ENCODE measurements at regions not wholly inside any gene's neighbourhood (a gene's known extent, or its start where the extent isn't known, plus 50 kb on each side); places are given as distances from the start of the nearest gene placed in this dataset.

DNA sequence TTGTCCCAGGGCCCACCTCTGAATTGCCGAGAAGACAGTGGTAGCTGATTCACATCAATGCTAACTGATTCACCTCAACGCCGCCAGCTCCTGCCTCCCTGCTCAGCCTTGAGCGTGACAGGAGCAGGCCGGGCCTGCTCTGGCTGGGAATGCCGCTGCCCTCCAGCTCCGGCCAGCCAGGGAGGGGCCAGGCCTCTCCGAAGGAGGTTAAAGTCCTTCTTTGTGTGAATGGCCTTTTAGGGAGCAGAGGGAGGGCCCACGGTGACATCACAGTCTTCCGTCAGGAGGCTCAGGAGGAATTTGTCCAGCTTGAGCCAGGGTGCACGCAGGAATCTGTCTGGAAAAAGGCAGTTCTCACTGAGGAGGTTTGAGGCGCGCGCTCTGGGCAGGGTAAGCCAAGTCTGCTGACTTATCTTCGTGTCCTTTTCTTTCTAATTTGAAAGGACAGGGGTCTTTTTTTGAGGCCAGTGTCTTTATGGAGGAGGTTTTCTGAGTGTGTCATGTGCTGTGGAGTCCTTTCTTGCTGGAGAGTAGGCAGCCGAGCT lies 82.7 kb downstream of the C9orf152 start (continued):
- TF ChIP-seq ZSCAN25 (CRISPR knock-in tag; IDR thresholded peaks at IDR 0.05) (peak; percentile 34; the same call in 1 of the 2 replicates), KDM2A (CRISPR knock-in tag; IDR thresholded peaks at IDR 0.05; ENCODE audit: borderline replicate concordance, low read depth) (peak; percentile 63; the same call in 1 of the 2 replicates), MLLT10 (CRISPR knock-in tag; IDR thresholded peaks at IDR 0.05) (no peak), PHF8 (CRISPR knock-in tag; IDR thresholded peaks at IDR 0.05) (peak; percentile 53), THYN1 (CRISPR knock-in tag; IDR thresholded peaks at IDR 0.05; ENCODE audit: borderline replicate concordance, low read depth) (no peak), RARA (CRISPR knock-in tag; IDR thresholded peaks at IDR 0.05) (peak; percentile 70), RFX3 (CRISPR knock-in tag; IDR thresholded peaks at IDR 0.05) (no peak), SAFB2 (CRISPR knock-in tag; IDR thresholded peaks at IDR 0.05; ENCODE audit: borderline replicate concordance, low read depth) (no peak), MZF1 (CRISPR knock-in tag; IDR thresholded peaks at IDR 0.05; ENCODE audit: borderline replicate concordance) (no peak), ZNF619 (CRISPR knock-in tag; IDR thresholded peaks at IDR 0.05) (no peak), SP5 (CRISPR knock-in tag; IDR thresholded peaks at IDR 0.05; ENCODE audit: borderline replicate concordance, low read depth) (peak; percentile 81), FOXK2 (IDR thresholded peaks at IDR 0.05) (no peak), DPF2 (CRISPR knock-in tag; IDR thresholded peaks at IDR 0.05; ENCODE audit: borderline replicate concordance, low read depth) (no peak), TP53 (CRISPR knock-in tag; conservative IDR thresholded peaks at IDR 0.05) (no peak), PITX1 (CRISPR knock-in tag; IDR thresholded peaks at IDR 0.05) (peak; percentile 43; the same call in 1 of the 2 replicates)
- TF ChIP-seq, protein P1, sequence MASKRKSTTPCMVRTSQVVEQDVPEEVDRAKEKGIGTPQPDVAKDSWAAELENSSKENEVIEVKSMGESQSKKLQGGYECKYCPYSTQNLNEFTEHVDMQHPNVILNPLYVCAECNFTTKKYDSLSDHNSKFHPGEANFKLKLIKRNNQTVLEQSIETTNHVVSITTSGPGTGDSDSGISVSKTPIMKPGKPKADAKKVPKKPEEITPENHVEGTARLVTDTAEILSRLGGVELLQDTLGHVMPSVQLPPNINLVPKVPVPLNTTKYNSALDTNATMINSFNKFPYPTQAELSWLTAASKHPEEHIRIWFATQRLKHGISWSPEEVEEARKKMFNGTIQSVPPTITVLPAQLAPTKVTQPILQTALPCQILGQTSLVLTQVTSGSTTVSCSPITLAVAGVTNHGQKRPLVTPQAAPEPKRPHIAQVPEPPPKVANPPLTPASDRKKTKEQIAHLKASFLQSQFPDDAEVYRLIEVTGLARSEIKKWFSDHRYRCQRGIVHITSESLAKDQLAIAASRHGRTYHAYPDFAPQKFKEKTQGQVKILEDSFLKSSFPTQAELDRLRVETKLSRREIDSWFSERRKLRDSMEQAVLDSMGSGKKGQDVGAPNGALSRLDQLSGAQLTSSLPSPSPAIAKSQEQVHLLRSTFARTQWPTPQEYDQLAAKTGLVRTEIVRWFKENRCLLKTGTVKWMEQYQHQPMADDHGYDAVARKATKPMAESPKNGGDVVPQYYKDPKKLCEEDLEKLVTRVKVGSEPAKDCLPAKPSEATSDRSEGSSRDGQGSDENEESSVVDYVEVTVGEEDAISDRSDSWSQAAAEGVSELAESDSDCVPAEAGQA (IDR thresholded peaks at IDR 0.05; ENCODE audit: low read depth) = no peak
- TF ChIP-seq, protein P1 (CRISPR knock-in tag; IDR thresholded peaks at IDR 0.05; ENCODE audit: borderline replicate concordance) = no peak
- TF ChIP-seq, protein P2, sequence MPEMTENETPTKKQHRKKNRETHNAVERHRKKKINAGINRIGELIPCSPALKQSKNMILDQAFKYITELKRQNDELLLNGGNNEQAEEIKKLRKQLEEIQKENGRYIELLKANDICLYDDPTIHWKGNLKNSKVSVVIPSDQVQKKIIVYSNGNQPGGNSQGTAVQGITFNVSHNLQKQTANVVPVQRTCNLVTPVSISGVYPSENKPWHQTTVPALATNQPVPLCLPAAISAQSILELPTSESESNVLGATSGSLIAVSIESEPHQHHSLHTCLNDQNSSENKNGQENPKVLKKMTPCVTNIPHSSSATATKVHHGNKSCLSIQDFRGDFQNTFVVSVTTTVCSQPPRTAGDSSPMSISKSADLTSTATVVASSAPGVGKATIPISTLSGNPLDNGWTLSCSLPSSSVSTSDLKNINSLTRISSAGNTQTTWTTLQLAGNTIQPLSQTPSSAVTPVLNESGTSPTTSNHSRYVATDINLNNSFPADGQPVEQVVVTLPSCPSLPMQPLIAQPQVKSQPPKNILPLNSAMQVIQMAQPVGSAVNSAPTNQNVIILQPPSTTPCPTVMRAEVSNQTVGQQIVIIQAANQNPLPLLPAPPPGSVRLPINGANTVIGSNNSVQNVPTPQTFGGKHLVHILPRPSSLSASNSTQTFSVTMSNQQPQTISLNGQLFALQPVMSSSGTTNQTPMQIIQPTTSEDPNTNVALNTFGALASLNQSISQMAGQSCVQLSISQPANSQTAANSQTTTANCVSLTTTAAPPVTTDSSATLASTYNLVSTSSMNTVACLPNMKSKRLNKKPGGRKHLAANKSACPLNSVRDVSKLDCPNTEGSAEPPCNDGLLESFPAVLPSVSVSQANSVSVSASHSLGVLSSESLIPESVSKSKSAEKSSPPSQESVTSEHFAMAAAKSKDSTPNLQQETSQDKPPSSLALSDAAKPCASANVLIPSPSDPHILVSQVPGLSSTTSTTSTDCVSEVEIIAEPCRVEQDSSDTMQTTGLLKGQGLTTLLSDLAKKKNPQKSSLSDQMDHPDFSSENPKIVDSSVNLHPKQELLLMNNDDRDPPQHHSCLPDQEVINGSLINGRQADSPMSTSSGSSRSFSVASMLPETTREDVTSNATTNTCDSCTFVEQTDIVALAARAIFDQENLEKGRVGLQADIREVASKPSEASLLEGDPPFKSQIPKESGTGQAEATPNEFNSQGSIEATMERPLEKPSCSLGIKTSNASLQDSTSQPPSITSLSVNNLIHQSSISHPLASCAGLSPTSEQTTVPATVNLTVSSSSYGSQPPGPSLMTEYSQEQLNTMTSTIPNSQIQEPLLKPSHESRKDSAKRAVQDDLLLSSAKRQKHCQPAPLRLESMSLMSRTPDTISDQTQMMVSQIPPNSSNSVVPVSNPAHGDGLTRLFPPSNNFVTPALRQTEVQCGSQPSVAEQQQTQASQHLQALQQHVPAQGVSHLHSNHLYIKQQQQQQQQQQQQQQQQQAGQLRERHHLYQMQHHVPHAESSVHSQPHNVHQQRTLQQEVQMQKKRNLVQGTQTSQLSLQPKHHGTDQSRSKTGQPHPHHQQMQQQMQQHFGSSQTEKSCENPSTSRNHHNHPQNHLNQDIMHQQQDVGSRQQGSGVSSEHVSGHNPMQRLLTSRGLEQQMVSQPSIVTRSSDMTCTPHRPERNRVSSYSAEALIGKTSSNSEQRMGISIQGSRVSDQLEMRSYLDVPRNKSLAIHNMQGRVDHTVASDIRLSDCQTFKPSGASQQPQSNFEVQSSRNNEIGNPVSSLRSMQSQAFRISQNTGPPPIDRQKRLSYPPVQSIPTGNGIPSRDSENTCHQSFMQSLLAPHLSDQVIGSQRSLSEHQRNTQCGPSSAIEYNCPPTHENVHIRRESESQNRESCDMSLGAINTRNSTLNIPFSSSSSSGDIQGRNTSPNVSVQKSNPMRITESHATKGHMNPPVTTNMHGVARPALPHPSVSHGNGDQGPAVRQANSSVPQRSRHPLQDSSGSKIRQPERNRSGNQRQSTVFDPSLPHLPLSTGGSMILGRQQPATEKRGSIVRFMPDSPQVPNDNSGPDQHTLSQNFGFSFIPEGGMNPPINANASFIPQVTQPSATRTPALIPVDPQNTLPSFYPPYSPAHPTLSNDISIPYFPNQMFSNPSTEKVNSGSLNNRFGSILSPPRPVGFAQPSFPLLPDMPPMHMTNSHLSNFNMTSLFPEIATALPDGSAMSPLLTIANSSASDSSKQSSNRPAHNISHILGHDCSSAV (CRISPR knock-in tag; IDR thresholded peaks at IDR 0.05; ENCODE audit: borderline replicate concordance) = no peak
